GM18498 (cell line): ENCODE measurements at regions not wholly inside any gene's neighbourhood (a gene's known extent, or its start where the extent isn't known, plus 50 kb on each side); places are given as distances from the start of the nearest gene placed in this dataset.
"Not testable (repeated sequence)": the region's sequence is repeated elsewhere in the genome, so short reads cannot be mapped to it uniquely, and the experiment has no call there.

Source experiments
- ATAC-seq: cut with Tn5 transposase; IDR thresholded peaks from one replicate; pipeline ENCODE4 v1.9.1; 2021; ENCODE audit warnings: mild to moderate bottlenecking, moderate library complexity; ENCODE audit not compliant: unreplicated experiment

DNA sequence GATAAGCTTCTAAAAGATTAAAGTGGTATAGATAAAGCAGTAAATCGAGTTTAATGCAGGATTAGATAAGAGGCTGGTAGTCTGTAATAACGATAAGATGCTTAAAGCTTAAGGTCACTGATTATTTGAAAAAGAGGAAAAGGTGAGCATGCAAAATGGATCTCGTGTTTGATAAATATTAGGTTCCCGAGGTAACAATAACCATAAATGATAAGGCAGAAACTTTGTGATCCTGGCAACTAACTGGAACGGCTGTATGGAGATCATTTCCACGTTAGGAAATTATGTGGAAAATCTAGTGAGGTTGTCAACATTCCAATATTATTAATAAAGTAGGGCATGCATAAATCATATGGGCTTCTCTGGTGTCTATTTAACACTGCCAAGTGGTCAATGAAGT lies 255.5 kb downstream of the EFCAB11 start:
- ATAC-seq, result no peak

DNA sequence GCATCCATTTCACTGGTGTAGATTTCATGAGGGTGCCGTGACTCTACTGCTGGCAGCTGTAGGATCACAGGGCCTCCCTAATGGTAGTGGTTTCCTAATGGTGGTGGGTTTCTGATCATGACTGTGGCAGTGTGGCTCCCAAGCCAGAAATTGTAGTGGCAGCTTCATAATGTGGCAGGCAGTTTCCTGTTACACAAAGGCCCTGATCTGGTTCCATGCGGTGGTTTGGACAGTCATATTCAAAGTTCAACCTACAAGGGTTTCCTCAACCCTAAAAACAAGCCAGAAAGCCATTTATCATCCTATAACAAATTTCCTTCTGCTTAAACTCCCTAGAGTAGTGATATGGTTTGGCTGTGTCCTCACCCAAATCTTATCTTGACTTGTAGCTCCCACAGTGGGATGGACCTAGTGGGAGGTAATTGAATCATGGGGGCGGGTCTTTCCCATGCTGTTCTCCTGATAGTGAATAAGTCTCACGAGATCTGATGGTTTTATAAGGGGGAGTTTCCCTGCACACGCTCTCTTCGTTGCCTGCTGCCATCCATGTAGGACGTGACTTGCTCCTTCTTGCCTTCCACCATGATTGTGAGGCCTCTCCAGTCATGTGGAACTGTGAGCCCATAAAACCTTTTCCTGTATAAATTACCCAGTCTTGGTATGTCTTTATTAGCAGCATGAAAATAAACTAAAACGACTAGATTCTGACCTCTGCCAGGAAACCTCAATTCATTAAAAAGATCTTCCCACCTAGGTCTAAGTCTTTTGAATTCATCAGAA lies 257.1 kb downstream of the EFCAB11 start:
- no peak for ATAC-seq

DNA sequence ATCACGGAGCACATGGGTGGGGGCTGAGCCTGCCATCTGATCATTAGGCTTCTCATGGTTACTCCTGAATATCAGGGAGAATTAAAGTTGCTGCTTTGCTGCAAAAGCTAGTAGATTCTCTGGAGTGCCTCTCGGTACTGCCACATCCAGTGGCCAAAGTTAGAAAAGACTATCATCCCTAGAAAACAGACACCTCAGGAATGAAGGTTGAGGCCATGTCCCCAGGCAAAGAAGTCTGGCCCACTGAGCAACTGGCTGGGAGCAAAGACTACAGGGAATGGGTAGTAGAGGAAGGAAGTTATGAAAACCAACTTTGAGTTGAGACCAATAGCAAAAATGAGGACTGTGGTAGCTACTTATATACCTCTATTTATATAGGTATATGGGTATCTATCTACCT lies 258.7 kb downstream of the EFCAB11 start:
- no peak for ATAC-seq

DNA sequence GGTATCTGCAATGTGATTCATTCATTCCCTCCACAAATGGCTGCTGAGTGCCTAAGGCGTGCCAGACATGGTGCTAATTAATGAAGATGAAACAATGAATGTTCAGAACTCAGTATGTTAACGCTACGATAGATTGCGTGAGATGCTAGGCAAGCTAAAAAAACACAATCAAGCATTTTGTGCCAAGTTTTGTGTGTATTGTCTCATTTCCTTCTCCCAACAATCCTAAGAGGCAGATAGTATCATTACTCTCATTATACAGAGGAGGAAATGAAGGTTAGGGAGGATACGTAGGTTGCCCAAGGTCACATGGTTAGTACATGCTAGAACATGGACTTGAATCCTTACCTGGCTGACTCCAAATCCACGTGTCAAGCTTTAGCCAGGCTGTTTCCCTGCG lies 264.4 kb downstream of the EFCAB11 start:
- no peak for ATAC-seq

DNA sequence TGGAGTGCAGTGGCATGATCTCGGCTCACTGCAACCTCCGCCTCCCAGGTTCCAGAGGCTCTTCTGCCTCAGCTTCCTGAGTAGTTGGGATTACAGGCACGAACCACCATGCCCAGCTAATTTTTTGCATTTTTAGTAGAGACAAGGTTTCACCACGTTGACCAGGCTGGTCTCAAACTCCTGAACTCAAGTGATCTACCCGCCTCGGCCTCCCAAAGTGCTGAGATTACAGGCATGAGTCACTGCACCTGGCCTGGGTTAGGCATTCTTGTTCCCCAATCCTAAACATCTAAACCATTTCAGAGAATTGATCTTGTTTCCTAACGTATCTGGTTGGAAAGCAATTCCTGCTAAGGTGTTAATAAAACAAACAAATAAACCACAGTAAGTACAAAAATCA lies 264.8 kb downstream of the EFCAB11 start:
- ATAC-seq, result not testable (repeated sequence)

DNA sequence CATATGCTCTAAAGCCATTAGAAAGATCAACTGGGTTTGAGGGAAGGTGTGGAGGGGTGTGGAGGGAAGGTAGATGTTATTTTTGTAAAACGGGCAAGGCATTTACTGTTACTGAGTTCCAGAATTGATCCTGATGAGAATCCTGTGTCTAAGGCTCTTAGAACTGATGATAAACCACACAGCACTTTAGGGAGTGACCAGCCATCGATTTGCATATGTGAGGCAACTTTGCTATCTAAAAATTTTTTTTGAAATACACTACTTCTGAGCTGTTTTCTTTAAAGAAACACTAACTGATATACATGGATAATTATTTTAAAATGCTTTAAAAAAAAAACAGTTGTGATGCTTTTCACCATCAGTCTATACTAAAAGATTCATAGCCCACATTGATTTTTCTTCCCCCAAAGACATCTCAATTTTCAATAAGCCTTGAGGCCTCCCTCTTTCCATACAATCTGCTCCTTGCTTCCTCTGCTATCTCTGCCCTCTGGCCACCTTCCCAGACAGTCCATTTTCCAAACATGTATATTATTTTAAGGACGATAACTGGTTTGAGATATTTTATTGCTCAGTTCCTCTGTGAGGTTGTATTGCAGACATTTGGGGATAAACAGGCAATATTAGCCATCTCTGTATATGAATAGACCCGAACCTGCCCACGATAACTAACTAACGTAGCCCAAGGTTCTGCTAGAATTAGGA lies 265.9 kb downstream of the EFCAB11 start:
- no peak for ATAC-seq

DNA sequence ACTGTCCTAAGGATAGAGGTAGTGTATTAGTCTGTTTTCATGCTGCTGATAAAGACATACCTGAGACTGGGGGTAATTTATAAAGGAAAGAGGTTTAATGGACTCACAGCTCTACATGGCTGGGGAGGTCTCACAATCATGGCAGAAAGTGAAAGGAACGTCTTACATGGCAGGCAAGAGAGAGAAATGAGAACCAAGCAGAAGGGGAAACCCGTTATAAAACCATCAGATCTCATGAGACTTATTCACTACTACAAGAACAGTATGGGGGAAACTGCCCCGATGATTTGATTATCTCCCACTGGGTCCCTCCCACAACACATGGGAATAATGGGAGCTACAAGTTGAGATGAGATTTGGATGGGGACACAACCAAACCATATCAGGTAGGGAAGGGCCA lies 267.4 kb downstream of the EFCAB11 start:
- ATAC-seq, result not testable (repeated sequence)

DNA sequence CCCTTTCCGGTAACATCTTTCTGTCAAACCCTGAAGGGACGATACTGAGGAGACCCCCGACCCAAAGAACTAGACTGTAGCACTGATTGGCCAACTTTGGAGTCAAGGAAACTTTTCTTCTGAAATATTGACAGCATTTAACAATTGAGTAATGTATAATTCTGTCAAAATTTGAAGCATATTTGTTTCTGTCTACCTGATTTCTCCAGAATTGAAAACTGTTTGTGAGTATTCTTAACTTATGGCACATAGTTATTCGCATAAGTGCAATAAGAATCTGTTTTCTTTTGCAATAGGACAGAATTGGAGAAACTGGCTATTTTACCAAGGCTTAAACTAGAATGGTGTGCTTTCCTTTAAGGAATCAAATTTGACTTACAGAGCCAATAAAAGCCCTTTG lies 267.1 kb upstream of the FOXN3 start:
- no peak for ATAC-seq

DNA sequence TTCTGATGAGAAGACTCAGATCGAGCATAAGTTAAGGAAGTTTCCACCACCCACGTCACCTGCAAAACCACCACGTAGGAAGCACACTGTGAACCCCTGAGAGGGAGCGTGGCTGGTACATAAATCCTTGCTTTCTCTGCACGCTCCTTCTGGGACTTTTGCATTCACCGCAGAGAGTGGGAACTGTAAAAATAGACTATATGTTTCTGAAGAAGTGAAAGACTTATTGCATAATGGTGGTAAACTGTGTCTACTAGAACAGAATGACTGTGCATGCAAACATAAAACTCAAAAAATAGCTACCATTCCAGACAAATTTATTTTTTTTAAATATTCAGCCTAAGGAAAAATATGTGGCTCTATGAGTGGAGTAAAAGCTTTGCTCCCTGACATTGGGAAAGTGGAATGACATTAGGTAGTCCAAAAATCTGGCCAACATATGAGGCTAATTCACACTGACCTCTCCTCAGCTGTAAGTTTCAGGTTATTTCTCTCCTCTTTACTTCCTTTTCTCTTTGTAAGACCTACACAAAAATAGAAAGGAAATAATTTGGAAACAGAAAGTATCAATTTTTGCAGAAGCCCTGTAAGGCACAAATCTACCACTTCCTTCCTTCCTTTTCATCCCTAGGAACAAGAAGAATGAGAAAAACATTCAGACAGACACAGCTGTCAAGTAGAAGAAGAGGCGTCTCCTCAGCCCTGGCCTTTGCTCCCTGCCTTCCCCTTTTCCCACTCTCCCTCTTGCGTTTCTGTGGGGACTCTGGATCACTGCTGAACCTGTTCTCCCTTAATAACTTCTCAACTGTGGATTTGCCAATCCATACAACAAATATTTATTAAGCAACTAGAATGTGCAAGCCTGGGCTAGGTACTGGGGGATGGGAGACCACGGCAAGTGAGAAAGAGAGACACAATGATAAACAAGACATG lies 264.3 kb upstream of the FOXN3 start:
- ATAC-seq, result peak; percentile 85

DNA sequence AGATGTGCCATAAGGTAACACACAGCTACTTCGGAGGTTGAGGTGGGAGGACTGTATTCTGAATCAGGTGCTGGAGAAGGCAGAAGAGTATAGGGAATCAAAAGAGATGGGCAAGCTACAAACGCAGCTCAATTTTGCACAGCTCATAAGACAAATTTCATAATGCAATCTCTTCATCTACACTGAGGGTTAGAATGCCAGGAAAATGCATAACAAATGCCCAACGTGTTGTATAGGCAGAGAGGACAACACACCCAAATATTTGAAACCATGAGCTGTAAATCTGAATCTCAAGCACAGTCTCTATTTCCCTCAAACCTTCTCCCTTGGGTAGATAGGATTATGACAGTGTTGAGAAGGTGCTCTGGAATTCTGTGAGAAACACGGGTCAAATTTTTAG lies 263.1 kb upstream of the FOXN3 start:
- no peak for ATAC-seq

DNA sequence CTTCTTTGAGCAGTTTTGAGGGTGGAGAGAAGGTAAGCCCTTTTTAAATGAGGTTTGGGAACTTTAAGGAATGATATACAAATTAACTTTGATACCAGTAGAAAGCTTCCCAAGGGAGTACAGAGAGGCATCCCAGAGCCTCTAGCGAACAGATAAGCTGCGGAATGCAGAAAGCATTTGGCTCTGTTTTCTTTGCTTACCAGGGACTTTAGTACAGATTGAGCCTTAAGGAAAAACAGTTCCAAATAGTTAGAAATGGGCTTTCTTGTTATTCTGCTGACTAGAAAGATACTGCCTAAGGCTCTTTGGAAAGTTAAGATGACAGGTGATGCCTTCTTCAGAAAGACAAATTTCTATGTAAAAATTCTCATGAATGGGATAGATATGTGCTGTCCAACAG lies 261.7 kb upstream of the FOXN3 start:
- ATAC-seq, result no peak

DNA sequence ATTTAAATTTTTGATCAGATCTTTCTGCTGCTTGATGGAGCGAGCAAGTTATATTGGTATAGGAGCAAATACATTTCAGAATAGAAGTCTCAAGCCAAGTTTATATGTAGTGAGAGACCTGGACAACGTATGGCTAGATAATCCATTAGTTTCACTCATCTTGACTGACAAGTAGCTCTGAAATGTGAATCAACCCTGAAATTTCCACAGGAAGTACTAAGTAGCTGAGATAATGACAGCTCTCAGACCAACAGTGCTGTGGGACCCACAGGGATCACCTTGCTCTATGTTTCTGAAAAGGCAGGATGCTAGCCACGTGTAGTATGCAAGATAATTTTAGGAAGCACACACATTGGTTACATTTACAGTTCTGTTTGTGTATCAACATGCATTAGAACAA lies 258.6 kb upstream of the FOXN3 start:
- ATAC-seq, result no peak

DNA sequence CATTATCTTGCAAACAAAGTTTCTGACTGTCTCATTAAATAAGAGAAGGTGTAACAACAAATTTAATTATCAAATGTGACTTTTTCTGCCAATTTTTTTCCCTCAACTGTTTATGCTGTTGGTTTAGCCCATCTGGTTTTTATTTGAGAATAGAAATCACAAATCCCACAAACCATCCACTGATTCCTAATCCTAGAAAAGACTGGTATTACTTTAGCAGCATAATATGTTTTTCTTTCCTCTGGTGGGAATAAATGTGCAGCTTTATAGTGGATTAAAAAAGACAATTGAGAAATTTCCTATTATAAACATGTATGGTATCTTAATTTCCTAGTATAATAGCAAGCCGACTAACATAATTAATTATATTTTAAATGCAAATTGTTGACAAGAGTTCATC lies 257.9 kb upstream of the FOXN3 start:
- ATAC-seq, result no peak

DNA sequence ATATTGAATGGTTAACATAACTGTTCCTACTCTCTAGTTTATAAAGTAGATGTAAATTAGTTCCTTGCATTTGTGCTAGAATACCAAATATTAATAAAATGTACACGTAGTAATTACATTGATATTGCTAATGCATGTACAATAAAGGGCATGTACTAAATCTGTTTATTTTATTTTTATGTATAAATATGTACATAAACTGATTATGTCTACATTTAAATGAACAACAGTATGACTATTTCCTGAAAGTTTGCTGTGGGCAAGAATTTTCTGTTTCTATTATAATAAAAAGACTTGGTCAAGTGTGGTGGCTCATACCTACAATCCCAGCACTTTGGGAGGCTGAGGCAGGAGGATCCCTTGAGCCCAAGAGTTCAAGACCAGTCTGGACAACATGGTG lies 257.2 kb upstream of the FOXN3 start:
- no peak for ATAC-seq

DNA sequence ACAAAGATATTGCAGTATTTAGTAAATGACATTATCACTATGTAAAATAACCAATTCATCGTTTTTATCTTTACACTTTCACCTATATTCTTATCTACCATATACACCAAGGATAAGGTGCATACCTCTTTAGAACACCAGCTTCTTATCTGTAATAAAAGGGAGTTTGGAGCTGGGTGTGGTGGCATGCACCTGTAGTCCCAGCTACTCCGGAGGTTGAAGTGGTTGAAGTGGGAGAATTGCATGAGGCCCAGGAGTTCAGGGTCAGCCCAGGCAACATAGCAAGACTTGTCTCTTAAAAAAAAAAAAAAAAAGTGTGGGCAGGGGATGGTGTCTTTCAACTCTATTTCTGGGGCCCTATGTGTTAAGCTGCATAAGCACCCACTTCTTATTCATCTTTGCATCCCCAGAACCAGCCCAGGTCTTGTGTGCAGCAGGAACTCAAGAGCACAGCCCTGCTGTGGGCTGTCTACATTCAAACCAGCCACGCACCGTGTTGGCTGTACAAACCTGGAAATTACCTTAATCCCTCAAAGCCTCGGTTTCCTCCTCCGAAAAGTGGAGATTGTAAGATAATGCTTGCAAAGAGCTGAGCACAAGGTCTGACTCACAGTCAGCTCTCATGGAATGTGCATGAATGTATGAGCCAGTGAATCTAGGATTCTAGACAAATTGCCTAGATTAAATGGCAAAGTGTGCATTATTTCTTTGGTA lies 256.6 kb upstream of the FOXN3 start:
- ATAC-seq, result no peak

DNA sequence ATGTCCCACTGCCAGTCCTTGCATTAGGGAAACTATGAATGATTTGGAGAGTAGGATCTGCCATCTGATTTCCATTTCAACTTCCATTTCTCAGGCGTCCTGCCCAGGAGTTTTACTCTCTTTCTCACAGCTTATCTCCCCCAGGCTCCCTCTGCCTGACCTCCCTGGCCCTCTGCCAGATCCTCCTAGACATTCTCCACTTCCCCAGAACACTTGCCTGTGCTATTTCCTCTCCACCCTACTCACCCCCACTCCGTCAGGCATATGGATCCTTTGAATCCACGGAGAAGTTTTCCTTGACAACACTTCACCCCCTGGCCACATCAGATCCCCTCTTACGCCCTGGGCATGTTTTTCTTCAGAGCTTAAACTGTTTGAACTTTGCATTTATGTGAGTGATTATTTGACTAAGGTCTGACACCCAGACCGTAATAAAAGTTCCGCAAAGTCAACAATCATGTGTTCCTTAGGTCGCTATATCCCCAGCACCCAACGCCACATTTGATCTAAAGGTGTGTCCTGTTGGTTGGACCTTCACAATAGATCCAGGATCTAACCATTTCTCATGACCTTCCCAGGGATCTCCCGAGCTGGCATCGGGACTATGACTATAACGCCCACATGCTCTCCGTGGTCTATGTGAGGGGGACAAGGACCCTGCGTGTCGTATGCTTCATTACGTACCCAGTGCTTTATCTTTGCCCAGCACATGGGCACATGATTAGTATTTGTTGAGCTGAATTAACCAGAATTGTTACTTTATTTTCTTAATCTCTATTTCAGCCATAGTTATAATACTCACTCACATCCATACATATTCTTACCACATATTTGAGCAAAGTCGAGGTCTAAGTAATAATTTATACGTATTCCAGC lies 255.8 kb upstream of the FOXN3 start:
- no peak for ATAC-seq

DNA sequence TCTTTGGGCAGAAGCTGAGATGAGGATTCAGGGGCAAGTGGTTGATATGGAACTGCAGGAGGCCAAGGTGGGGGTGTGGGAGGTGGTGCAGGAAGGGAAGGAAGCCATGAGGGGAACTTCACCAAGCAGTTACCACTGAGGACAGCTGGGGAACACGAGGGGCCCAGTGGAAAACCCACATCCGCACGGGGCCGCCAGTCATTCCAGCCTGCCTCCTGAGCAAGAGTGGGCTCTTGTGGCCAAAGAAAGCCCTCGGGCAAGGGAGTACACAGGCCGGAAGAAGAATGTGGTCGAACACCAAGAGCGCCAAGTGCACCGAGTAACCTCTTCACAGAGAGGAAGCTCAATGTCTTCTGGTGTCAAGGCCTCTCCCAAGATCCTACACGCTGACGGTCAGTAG lies 252.2 kb upstream of the FOXN3 start:
- ATAC-seq, result peak; percentile 48

DNA sequence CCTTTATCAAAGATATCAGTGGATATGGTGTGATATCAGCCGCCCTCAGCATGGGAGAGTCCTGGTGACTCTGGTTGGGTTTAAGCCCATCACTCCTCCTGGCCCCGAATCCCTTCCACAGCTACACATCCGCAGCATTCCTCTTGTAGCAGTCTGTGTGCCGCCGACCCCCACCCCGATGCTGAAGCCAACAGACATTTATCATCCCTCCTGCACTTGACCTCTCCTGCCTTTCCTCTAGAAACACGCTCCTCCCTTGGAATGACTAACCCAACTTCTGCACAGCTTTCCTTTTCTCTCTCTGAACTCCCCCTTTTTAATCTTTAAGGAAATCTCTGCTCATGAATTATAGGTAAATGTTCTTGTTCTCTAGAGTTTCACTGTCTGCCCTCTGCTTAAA lies 250.9 kb upstream of the FOXN3 start:
- no peak for ATAC-seq

DNA sequence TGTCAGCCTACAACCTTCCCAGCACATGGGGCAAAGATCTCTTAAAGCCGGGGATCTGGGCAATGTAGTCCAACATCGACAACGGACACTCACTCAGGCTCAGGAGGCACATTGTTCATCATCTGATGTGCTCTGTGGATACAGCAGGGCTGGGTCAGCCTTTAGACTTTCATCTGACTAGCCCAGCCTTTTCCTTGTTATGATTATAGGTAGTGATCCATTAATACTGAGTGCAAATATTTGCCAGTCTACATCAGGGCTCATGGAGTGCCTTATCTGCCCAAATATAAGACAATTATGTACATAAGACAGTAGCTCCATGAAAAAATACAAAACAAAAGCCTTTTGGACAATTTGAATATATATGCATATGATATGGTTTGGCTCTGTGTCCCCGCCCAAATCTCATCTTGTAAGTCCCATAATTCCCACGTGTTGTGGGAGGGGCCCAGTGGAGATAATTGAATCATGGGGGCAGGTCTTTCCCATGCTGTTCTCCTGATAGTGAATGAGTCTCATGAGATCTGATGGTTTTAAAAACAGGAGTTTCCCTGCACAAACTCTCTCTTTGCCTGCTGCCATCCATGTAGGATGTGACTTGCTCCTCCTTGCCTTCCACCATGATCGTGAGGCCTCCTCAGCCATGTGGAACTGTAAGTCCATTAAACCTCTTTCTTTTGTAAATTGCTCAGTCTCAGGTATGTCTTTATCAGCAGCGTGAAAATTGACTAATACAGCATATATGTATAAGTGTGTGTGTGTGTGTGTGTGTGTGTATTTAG lies 248.5 kb upstream of the FOXN3 start:
- not testable (repeated sequence) for ATAC-seq
